SIG-M5 treated with dmso at 0.1 percent for 504 hours (cell line): ENCODE measurements at regions not wholly inside any gene's neighbourhood (a gene's known extent, or its start where the extent isn't known, plus 50 kb on each side); places are given as distances from the start of the nearest gene placed in this dataset.
"Not testable (repeated sequence)": the region's sequence is repeated elsewhere in the genome, so short reads cannot be mapped to it uniquely, and the experiment has no call there.

Experiments
- DNase-seq: peaks from one replicate; lab custom pipeline; 2025; ENCODE audit not compliant: unreplicated experiment; lab: John Stamatoyannopoulos, UW

DNA sequence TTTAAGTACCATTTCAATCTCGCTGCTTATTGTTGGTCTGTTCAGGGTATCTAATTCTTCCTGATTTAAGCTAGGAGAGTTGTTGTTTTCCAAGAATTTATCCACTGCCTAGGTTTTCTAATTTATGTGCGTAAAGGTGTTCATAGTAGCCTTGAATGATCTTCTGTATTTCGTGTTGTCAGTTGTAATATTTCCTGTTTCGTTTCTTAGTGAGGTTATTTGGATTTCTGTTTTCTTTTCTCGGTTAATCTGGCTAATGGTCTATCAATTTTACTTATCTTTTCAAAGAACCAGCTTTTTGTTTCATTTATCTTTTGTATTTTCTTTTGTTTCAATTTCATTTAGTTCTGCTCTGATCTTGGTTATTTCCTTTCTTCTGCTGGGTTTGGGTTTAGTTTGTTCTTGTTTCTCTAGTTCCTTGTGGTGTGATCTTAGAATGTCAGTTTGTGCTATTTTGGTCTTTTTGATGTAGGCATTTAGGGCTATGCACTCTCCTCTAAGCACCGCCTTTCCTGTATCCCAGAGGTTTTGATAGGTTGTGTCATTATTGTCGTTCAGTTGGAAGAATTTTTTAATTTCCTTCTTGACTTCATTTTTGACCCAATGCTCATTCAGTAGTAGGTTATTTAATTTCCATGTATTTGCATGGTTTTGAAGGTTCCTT is 92.5 kb upstream of the CSRP2 start:
- DNase-seq, result not testable (repeated sequence)

DNA sequence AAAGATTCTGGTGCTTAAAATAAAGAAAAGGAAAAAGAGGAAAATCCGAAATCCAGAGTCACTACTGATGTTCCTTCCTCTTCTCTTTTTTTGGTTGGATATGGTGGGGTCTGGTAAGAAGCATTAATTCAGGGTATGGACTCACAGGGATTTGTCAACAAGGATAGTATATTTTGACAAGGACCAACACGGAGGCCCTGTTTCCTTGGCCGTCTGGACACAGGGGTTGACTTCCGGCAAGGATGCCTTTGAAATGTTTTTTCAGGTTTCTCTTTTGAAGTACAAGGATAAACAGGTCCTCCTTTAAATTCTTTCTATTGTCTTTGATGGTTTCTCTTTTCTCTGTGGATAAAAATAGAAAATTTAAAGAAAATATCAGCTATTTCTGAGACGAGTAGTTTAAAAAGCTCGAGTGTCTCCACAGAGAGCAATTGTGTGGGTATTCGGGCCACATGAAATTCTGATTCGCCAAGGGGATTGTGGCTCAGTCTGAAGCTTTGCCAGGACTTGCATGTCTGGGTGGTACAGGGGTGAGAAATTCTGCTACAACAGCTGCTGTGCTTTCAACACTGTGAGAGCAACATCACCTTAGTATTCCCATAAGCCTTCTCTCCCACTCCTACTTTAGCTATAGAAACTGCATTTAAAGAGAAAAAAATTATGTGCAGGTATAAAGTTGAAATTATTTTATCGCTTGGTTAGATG is 88.5 kb upstream of the CSRP2 start:
- no peak for DNase-seq

DNA sequence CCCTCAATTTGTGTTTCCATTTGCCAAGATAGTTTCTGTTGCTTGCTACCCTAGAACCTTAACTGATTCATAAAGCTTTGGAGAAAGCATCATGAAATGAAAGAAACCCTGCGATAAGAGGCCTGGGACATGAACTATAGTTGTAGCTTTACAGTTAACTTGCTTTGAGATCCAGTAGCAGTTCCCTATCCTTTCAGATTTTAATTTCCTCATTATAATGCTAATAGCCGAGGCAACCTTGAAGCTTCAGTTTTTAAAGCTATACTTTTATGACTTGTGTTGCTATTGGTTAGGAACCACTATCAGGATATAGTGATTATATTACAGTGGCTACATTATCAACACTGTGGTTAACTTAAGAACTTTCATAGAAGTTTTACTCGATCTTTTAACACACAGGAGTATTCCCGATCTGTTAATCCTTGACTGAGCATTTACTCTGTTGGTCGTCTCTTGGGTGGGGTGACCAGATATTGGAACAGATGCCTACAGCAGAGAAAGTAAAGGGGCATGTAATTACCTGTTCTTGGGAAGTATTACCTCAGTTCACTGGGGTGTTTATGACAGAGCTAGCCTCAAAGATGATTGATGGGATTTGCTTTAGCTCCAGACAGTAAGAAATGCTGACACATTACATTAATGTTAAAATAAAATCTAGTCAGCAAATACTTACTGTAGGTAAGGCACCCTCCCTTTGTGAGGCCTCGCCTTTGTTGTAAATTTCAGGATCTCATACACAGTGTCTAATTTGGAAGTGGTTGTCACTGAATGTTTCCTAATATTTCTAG is 86.2 kb upstream of the CSRP2 start:
- DNase-seq, result no peak

DNA sequence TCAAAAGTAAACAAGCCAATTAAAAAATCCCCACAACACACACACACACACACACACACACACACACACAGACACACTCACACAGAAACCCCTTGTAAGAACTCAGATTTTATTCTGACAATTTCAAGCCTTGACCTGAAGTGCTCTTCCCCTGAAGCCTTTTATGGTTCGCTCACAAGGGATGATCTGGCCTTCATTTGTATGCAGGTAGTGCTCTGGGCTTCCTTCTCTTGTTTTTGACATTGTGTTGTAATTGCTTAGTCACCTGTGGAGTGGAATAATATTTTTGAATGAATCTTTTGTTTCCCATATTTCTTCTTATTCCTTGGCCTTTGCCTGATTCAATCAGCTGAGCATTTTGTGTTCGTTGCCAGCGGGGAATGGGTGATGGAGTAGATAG is 83.3 kb upstream of the CSRP2 start:
- no peak for DNase-seq

DNA sequence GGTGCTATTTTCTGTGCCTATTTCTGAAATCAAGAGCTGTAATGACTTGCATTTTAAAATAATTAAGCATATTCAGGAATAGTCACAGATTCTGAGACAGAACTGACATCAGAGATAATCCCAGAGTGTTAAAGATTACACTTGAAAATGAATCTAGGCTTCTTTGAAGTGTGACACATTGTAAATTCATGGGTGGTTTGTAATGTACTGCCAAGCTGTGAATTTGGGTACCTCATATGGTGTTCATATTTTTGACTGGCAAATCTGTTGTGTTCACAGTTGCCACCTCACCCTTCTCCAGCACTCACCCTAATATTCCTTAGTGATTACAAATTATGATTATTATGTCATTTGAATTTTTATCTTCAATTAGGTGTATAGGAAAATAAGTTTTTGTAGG is 78.5 kb upstream of the CSRP2 start:
- no peak for DNase-seq

DNA sequence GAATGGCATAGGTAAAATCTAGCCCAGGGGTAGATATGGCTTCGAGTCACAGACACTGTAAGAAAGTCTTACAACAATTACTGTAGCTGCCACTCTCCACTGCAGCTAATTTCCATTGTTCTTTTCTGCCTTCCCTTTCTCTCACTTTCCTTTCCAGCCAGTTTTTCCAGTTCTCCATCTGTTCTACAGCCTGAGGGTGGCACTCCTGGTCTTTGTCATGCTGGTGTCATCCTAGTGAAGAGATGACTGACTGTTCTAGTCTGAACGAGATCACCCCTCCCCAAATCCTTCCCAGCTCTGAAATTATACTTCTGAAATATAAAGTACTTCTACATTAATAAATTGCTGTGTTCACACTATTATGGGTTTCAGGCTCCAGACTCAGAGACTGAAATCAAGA is 74.2 kb upstream of the CSRP2 start:
- DNase-seq, result peak; percentile 3

DNA sequence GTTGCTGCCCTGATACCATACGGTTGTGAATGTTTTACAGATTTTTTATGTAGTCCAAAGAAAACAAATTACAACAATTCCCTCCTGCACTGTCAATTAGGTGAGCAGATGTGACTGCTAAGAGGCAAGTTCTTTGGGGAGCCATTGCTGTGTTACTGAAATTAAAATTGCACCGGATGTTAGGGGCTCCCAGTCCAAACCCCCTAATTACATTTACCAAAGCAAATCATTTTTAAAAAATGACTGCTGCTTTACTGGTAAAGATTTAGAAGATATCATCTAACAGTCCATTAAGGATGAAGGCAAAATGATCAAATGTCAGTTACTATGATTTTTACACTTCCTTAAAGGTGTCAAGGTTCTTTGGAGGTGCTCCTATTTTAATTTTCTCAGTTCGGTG is 70.1 kb upstream of the CSRP2 start:
- DNase-seq, result no peak

DNA sequence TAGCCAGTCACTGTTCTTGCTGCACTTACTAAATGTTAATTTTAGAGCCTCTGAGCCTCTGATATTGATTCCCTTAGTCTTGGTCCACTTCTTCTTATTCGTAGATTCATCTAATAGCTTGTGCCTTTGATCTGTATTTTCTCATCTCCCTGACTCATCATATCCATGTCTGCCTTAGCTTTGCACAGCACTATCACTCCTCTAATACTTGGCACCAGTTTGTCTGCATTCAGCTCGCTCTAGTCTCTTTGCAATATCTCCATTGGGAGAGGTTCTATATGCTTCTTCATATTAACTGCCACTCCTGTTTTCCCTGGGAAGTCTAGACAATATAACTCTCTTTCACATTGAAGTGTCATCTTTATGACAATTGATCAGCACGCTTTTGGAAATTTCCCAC is 68.5 kb upstream of the CSRP2 start:
- DNase-seq, result no peak

DNA sequence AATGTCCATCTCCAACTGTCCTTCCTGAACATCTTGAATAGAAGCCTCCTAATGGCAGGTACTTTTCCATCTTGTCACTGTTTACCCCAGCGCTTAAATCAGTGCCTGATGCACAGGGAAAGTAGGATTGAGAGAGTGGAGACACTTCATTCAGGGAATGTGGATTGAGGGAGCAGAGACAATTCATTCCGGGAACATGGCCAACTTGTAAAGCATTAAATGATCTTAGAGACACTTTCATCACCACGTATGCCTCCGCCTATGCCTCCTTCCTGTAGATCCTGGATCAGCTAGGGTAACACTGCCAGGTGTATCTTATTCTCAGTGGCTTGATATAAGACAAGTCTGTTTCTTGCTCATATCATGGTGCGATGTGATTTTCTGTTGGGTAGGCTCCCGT is 67.6 kb upstream of the CSRP2 start:
- no peak for DNase-seq

DNA sequence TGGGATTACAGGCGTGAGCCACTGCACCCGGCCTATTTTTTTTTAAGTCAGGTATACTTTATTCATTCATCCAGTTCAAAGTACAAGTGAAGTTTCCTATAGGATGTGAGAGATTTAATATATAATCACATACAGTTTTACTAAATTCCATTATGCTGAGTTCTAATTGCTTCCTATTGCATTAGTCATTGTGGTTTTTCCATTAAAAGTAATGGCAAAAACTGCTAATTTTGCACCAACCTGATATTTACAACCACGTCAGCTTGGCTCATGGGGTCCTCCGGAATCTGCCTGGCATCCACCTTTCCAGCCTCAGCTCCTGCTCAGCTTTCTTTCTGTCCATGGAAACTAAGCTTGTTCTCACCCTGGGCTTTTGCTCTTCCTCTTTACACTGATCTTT is 67.0 kb upstream of the CSRP2 start:
- no peak for DNase-seq

DNA sequence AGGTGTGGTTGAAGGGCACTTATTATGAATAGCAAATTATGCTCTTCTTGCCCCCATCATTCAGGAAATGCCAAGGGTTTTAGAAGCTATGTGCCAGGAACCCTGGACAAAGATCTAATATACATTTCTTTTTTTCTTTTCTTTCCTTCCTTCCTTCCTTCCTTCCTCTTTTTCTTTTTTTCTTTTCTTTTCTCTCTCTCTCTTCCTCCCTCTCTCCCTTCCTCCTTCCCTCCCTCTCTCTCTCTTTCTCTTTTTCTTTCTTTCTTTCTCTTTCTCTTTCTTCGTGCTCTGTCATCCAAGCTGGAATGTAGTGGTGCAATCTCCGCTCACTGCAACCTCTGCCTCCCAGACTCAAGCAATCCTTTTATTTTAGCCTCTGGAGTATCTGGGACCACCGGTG is 66.1 kb upstream of the CSRP2 start:
- DNase-seq, result no peak

DNA sequence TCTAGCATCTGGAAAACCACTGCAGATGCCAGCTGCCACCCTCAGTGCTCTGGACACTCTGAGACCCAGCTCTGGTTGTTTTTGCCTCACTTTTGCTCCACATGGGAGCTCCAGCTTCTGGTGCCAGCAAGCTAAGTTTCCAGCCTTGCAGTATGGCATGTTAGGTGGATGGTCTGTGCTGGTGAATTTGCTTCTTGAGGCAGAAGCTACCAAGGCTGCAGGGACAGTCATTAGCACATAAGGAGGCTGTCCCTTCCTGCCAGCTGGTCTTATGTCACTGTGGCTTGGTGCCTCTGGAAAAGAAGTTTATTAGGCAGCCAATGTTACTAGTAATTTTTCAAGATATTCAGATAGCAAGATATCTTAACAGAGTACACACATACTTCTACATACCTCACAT is 64.2 kb upstream of the CSRP2 start:
- no peak for DNase-seq

DNA sequence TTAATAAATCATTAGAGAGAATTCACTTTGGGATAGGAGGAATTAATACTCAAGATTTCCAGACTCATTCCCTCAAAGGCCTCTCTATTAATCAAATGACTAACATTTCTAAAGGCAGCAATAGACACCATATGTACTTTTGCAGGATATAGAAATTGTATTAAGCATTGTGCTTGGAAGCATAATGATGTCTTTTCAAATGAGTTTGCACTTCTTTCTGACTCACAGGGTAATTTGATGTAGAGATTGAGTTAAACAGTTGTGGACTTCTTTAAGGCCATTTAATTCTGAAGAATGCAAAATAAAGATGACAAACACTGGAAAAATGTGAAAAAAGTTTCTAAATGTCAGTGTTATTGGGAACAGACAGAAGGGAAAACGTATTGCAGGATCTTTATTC is 63.4 kb upstream of the CSRP2 start:
- no peak for DNase-seq

DNA sequence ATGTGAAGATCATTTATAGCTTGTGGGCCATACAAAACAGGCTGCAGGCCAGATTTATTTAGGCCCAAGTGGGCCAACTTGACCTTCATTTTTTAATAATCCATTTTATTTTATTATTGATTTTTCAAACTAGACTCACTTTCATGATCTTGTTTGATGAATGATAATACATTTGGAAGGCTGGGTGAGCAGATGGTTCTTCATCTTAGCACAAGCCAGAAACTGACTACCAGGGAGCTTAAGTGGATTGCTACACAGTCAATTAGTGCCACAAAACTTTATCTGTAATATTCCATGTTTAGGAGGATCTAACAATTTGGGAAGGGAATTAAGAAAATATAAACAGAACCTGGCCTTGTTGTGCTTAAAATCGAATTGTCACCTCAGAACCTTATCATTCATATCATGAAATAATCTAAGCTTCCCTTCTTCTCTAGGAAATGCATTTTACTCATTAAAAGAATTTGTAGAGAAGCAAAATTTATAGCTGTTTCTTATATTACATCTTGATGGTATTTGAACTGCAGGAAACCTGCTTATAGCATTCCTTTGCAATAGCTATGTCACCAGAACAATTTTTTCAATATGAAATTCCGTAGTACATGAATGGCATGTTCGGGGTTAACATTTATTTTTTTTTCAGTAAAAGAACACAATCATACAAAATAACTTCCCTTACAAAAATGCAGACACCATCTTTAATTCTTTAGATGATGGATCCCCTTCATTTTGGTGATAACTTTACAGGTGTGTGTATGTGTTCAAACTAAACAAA is 62.0 kb upstream of the CSRP2 start:
- DNase-seq, result no peak

DNA sequence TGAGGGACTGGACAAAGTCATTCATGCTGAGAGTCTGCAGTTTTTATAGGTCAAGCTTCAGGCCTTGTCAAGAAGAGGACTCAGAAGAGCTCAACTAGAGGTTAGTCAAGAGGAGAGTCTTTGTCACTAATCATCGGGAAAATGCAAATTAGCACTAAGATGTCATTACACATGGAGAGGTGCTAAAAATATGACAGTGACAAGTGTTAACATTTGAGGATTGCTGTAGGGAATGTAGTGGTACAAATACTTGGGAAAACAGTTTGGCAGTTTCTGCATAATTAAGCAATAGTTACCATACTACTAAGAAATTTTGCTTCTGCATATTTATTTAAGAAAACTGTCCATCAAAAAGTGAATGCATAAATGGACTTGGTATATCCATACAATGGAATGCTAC is 60.9 kb upstream of the CSRP2 start:
- no peak for DNase-seq

DNA sequence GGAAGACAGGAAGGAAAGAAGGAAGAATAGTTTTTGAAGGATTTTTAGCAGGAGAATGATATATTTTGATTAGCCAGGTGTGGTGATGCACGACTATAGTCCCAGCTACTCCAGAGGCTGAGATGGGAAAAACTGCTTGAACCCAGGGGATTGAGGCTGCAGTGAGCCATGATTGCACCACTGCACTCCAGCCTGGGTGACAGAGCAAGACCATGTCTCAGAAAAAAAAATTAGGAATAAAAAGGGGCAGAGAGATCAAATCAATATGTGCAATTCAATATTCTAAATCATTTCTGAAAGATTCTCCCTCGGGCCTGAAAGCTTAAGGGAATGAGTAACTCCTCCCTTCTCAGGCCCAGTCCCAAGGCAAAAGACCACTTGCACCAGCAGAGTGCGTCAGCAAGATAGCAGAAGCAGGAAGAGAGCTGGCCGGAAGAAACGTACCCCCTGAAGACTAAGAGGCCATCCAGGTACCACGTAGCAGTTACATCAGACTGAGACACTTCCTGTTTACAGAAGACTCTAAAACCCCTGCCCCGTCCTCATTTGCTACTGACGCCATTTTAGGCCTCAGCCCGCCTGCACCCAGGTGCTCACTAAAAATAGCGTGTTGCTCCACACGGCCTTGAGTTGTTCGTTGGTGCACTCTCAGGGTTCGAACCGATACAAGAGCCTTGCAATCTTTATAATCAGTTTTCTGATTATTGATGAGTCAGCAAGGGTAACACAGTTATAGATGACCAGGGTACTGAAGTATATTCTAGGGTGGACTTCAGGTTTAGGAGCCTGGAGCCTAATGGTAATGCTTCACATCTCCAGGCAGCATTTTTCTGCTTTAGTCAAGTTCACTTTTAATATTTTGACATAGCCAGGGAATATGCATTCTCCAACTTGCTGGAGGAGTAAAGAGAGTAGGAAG is 57.7 kb upstream of the CSRP2 start:
- DNase-seq, result no peak

DNA sequence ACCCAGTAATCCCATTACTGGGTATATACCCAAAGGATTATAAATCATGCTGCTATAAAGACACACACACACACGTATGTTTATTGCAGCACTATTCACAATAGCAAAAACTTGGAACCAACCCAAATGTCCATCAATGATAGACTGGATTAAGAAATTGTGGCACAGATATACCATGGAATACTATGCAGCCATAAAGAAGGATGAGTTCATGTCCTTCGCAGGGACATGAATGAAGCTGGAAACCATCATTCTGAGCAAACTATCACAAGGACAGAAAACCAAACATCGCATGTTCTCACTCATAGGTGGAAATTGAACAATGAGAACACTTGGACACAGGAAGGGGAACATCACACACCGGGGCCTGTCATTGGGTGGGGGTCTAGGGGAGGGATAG is 54.6 kb upstream of the CSRP2 start:
- DNase-seq, result not testable (repeated sequence)

DNA sequence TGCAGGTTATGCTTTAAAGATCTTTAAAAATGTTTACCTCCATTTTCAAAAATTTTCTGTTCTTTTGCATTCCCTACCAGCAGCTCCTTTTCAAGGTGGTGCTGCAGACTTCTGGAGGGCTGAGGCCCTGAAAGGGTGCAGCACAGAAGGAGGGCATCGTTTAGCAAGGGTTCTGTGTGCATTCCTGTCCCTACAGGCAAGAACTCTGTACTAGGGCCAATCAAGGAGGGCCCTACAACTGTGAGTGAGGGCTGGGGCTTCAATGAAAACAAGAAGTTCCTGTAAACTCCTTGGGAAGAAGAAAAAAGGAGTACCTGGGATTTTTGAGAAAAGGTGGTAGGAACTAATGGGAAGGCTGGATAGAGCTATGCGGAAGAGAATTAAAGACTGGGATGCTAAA is 50.7 kb upstream of the CSRP2 start:
- DNase-seq, result no peak
